Astrocyte of the spinal cord (primary cell): ENCODE measurements at regions not wholly inside any gene's neighbourhood (a gene's known extent, or its start where the extent isn't known, plus 50 kb on each side); places are given as distances from the start of the nearest gene placed in this dataset.
"Not testable (repeated sequence)": the region's sequence is repeated elsewhere in the genome, so short reads cannot be mapped to it uniquely, and the experiment has no call there.

ENCODE experiments used
- DNase-seq: peaks from one replicate; pipeline ENCODE4 v3.0.0; 2011; ENCODE audit warnings: low read depth, low spot score
- H3K4me3 ChIP-seq: 2 replicates; pipeline ENCODE4 v1.5.1; 2011; ENCODE audit warnings: low read depth, mild to moderate bottlenecking, low read length, moderate library complexity
- in situ Hi-C: cut with HindIII; loops from 2 replicates; pipeline ENCODE4 v1.10.0; 2017; ENCODE audit warnings: low sequenced_read_pairs
- TF ChIP-seq, protein P1 (sequence below): IDR thresholded peaks from 2 replicates; pipeline ENCODE4 v1.5.1; 2012; ENCODE audit warnings: low read depth, mild to moderate bottlenecking, low read length, inconsistent platforms

DNA sequence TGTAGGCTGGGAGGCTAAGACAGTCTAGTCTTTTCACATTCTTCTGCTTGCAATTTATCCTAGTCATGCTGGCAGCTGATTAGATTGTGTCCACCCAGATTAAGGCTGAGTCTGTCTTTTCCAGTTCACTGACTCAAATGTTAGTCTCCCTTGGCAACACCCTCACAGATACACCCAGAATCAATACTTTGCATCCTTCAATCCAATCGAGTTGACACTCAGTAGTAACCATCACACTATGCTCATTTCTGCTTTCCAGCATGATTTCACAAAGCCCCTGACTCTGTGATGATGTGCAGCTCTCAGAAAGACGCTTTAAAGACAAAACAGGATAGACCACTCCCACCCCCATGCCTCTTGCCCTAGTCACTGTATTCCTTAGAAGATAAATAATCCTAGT is 693.0 kb downstream of the HTR1B start:
- TF ChIP-seq, protein P1, sequence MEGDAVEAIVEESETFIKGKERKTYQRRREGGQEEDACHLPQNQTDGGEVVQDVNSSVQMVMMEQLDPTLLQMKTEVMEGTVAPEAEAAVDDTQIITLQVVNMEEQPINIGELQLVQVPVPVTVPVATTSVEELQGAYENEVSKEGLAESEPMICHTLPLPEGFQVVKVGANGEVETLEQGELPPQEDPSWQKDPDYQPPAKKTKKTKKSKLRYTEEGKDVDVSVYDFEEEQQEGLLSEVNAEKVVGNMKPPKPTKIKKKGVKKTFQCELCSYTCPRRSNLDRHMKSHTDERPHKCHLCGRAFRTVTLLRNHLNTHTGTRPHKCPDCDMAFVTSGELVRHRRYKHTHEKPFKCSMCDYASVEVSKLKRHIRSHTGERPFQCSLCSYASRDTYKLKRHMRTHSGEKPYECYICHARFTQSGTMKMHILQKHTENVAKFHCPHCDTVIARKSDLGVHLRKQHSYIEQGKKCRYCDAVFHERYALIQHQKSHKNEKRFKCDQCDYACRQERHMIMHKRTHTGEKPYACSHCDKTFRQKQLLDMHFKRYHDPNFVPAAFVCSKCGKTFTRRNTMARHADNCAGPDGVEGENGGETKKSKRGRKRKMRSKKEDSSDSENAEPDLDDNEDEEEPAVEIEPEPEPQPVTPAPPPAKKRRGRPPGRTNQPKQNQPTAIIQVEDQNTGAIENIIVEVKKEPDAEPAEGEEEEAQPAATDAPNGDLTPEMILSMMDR, result no peak
- H3K4me3 ChIP-seq, result no peak overlapping the region
- in situ Hi-C loops, result no loop called here
- DNase-seq, result no peak

GRCh38 chr6:76768556-76768955 is 694.7 kb downstream of the HTR1B start:
- no peak for DNase-seq
- no peak overlapping the region for H3K4me3 ChIP-seq
- TF ChIP-seq, protein P1, result no peak
- in situ Hi-C loops, result no loop called here

DNA sequence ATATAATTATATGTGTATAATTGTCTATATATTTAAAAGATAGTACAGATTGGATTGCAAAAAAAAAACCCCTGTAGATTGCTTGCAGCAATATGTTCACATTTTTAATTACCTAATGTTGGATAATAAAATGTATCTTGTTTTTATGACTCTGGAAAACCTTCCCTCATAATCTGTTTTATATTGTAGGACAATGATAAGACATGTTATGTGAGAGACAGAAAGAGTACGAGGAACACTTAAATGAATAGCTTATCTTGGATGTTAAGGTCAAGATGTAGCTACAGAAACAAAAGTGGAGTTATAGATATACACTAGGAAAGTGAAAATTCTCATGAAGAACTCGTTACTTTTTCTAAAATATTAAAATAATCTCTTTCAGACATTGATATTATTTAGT is 691.6 kb upstream of the IMPG1 start:
- TF ChIP-seq, protein P1, result no peak
- in situ Hi-C loops, result no loop called here

GRCh38 chr6:76752841-76753240 is 680.4 kb upstream of the IMPG1 start:
- TF ChIP-seq, protein P1, result no peak
- in situ Hi-C loops, result no loop called here
- H3K4me3 ChIP-seq, result no peak overlapping the region
- DNase-seq, result no peak

More for the DNA sequence above, 691.6 kb upstream of the IMPG1 start:
- DNase-seq, result no peak
- H3K4me3 ChIP-seq, result no peak overlapping the region

DNA sequence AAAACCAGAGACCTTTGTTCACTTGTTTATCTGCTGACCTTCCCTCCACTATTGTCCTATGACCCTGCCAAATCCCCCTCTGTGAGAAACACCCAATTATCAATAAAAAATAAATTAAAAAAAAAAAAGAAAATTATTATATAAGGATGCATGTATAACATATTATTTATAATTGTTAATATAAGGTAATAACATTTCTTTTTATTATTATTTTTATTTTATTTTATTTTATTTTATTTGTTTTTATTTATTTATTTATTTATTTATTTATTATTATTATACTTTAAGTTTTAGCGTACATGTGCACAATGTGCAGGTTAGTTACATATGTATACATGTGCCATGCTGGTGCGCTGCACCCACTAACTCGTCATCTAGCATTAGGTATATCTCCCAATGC is 672.9 kb upstream of the IMPG1 start:
- H3K4me3 ChIP-seq, DNase-seq, in situ Hi-C loops: not testable (repeated sequence)

- in situ Hi-C loops, H3K4me3 ChIP-seq, DNase-seq: not testable (repeated sequence)
These were observed 671.8 kb upstream of the IMPG1 start for GRCh38 chr6:76744151-76744720.

DNA sequence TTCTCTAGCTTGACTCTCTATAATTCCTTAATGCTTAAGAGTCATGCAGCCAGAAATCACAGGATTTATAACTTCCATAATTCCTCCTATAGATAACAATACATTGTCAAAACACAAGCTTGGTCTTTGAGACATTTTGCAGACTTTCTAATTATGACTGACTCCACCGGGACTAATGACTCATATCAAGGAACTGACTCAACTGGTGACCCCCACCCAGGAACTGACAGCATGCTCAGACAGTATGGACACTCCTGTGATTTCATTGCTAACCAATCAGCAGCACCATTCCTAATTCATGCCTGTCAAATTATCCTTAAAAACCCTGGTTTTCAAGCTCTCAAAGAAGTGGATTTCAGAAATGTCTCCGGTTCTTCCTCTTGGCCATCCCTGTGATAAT is 670.5 kb upstream of the IMPG1 start:
- in situ Hi-C loops, result no loop called here
- TF ChIP-seq, protein P1, result no peak
- DNase-seq, result no peak
- no peak overlapping the region for H3K4me3 ChIP-seq

DNA sequence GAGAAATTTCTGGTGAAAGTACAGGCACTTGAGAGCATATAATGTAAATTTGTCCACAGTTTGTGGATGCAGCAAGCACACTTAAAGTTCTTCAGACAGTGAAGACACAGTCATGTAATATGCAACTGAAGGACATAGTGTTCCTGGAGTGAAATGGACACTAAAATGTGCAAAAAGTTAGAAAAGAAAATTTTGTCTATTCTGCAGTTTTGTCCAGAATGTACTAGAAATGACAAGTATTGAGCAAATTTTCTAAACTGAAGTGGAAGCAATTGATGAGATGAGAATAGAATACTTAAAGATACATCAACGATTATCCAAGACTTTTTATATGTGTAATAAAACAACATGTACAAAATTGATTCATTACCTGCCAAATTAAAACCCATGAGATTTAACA is 647.0 kb upstream of the IMPG1 start:
- in situ Hi-C loops, result no loop called here
- no peak for DNase-seq
- TF ChIP-seq, protein P1, result no peak
- H3K4me3 ChIP-seq, result no peak overlapping the region
